Liver (tissue), 8 donors: ENCODE measurements at regions not wholly inside any gene's neighbourhood (a gene's known extent, or its start where the extent isn't known, plus 50 kb on each side); places are given as distances from the start of the nearest gene placed in this dataset.

Experiments
- DNase-seq: peaks from one replicate; pipeline ENCODE4 v3.0.0-alpha.2; 2017; ENCODE audit warnings: low spot score
- H3K27ac ChIP-seq, 2 donors: one replicate each; pipeline ENCODE4 v1.7.0; 2013; ENCODE audit warnings: inconsistent platforms in 2 of 2, low read length in 2 of 2, control low read depth in 1 of 2, low read depth in 1 of 2, mild to moderate bottlenecking in 1 of 2
- H3K27me3 ChIP-seq, 4 donors: one replicate each; pipeline versions ENCODE4 v1.6.1 to v1.7.0; 2013; ENCODE audit warnings: low read length in 3 of 4, inconsistent platforms in 1 of 4, mild to moderate bottlenecking in 1 of 4, moderate library complexity in 1 of 4; ENCODE audit not compliant: control insufficient read depth in 4 of 4, insufficient read depth in 4 of 4
- H3K36me3 ChIP-seq, 4 donors: one replicate each; pipeline versions ENCODE4 v1.6.1 to v1.7.0; 2013; ENCODE audit warnings: low read length in 3 of 4, mild to moderate bottlenecking in 3 of 4, low read depth in 1 of 4, moderate library complexity in 1 of 4; ENCODE audit not compliant: control insufficient read depth in 4 of 4, insufficient read depth in 3 of 4
- H3K4me1 ChIP-seq, 4 donors: one replicate each; pipeline versions ENCODE4 v1.6.1 to v1.7.0; 2013; ENCODE audit warnings: low read length in 3 of 4, mild to moderate bottlenecking in 3 of 4, moderate library complexity in 1 of 4; ENCODE audit not compliant: control insufficient read depth in 4 of 4, insufficient read depth in 4 of 4
- H3K4me3 ChIP-seq, 3 donors: one replicate each; pipeline versions ENCODE4 v1.6.1 to v1.7.0; 2013; ENCODE audit warnings: low read length in 3 of 3, control low read depth in 1 of 3, low read depth in 1 of 3, mild to moderate bottlenecking in 1 of 3
- H3K9ac ChIP-seq, 2 donors: one replicate each; pipeline ENCODE4 v1.7.0; 2013; ENCODE audit warnings: low read length in 2 of 2, mild to moderate bottlenecking in 2 of 2, moderate library complexity in 2 of 2, control low read depth in 1 of 2, low read depth in 1 of 2
- H3K9me3 ChIP-seq, 4 donors: one replicate each; pipeline versions ENCODE4 v1.6.1 to v1.7.0; 2013; ENCODE audit warnings: low read length in 3 of 4; ENCODE audit not compliant: control insufficient read depth in 4 of 4
- ATF3 ChIP-seq: IDR thresholded peaks from 2 replicates; pipeline ENCODE4 v1.6.1; 2016; ENCODE audit warnings: antibody characterized with exemption
- CTCF ChIP-seq: fragments of 150-350 bp; IDR thresholded peaks from 2 replicates; pipeline ENCODE4 v1.5.1; 2017; ENCODE audit warnings: improper control_type of control experiment, low read depth, low read length; ENCODE audit not compliant: missing input control
- EGR1 ChIP-seq, 2 donors: IDR thresholded peaks; 2 replicates each; pipeline ENCODE4 v1.6.1; 2016 to 2018; ENCODE audit warnings: antibody characterized with exemption in 2 of 2, low read depth in 2 of 2
- FOXA1 ChIP-seq: IDR thresholded peaks from 2 replicates; pipeline ENCODE4 v1.6.1; 2016; ENCODE audit warnings: antibody characterized with exemption
- FOXA2 ChIP-seq: IDR thresholded peaks from 2 replicates; pipeline ENCODE4 v1.6.1; 2016; ENCODE audit warnings: antibody characterized with exemption
- GABPA ChIP-seq, 2 donors: IDR thresholded peaks in 1 of 2; conservative IDR thresholded peaks in 1 of 2; 2 replicates each; pipeline ENCODE4 v1.6.1; 2016; ENCODE audit warnings: antibody characterized with exemption in 2 of 2, mild to moderate bottlenecking in 1 of 2, moderate library complexity in 1 of 2
- HNF4A ChIP-seq, 2 donors: conservative IDR thresholded peaks; 2 replicates each; pipeline ENCODE4 v1.6.1; 2016; ENCODE audit warnings: antibody characterized with exemption in 2 of 2, mild to moderate bottlenecking in 2 of 2
- HNF4G ChIP-seq: IDR thresholded peaks from 2 replicates; pipeline ENCODE4 v1.6.1; 2016; ENCODE audit warnings: antibody characterized with exemption
- JUND ChIP-seq, 2 donors: IDR thresholded peaks; 2 replicates each; pipeline ENCODE4 v1.6.1; 2016; ENCODE audit warnings: antibody characterized with exemption in 2 of 2
- MAX ChIP-seq: IDR thresholded peaks from 2 replicates; pipeline ENCODE4 v1.6.1; 2016; ENCODE audit warnings: antibody characterized with exemption
- NR2F2 ChIP-seq: IDR thresholded peaks from 2 replicates; pipeline ENCODE4 v1.6.1; 2016; ENCODE audit warnings: antibody characterized with exemption
- RAD21 ChIP-seq, 2 donors: IDR thresholded peaks; 2 replicates each; pipeline ENCODE4 v1.6.1; 2016; ENCODE audit warnings: antibody characterized with exemption in 2 of 2, mild to moderate bottlenecking in 2 of 2
- REST ChIP-seq: IDR thresholded peaks from 2 replicates; pipeline ENCODE4 v1.6.1; 2016; ENCODE audit warnings: antibody characterized with exemption, mild to moderate bottlenecking
- RXRA ChIP-seq, 2 donors: IDR thresholded peaks; 2 replicates each; pipeline ENCODE4 v1.6.1; 2017 to 2018; ENCODE audit warnings: antibody characterized with exemption in 2 of 2, mild to moderate bottlenecking in 1 of 2
- SP1 ChIP-seq: IDR thresholded peaks from 2 replicates; pipeline ENCODE4 v1.6.1; 2018; ENCODE audit warnings: antibody characterized with exemption, mild to moderate bottlenecking
- TAF1 ChIP-seq: conservative IDR thresholded peaks from 2 replicates; pipeline ENCODE4 v1.6.1; 2016; ENCODE audit warnings: antibody characterized with exemption, mild to moderate bottlenecking
- YY1 ChIP-seq: IDR thresholded peaks from 2 replicates; pipeline ENCODE4 v1.6.1; 2016; ENCODE audit warnings: antibody characterized with exemption, mild to moderate bottlenecking
- WGBS: extraction: QIAGEN DNeasy Blood & Tissue Kit; methylation state at CpG from one replicate; pipeline ENCODE4 v1.1.7; 2013; 5-methylcytosine and 5-hydroxymethylcytosine counted together
- TF ChIP-seq, protein P1 (sequence below): IDR thresholded peaks from 2 replicates; pipeline ENCODE4 v1.6.1; 2016; ENCODE audit warnings: antibody characterized with exemption
- donor health status: healthy.
- donor health status: healthy.
- donor health status: healthy.
- donor health status: healthy.
- donor health status: healthy.

DNA sequence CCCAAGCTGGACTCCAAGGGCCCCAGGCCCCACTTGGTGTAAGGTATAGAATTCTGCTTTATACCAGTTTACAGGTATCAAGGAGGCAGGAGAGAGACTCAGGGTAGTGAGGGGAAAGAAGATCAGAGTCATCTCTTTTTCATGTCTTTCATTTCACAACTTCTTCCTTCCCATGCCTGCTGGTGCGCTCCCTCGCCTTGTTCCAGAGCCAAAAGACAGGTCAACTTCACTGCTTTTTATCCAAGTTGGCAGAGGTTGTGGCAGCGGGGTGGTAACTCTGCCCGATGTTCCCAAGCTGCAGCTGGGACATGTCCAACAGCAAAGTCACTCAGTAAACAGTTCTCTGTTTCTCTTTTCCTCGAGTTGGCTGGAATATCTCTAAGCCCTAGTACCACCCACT, 86.3 kb upstream of the TCF12 start:
- 20% methylated on average over 5 of the region's 5 CpGs for WGBS
- TF ChIP-seq ATF3 (no peak), HNF4A (conservative IDR thresholded peaks at IDR 0.05) (peak; percentile 65 to 78), JUND (IDR thresholded peaks at IDR 0.05) (peak; percentile 76 to 79), RAD21 (IDR thresholded peaks at IDR 0.05) (peak; percentile 42 to 64), MAX (peak; percentile 74), CTCF (no peak), HNF4G (no peak), REST (peak; percentile 55), RXRA (IDR thresholded peaks at IDR 0.05) (peak; percentile 76 to 84), NR2F2 (peak; percentile 30), FOXA2 (peak; percentile 79), FOXA1 (peak; percentile 83), GABPA (IDR thresholded peaks at IDR 0.05 in 1 of 2, conservative IDR thresholded peaks at IDR 0.05 in 1 of 2) (no peak), YY1 (peak; percentile 84), SP1 (peak; percentile 72), TAF1 (no peak), EGR1 (IDR thresholded peaks at IDR 0.05; ENCODE audit: low read depth in 2 of 2) (peak in 1 of 2 donors; percentile 68)
- TF ChIP-seq, protein P1, sequence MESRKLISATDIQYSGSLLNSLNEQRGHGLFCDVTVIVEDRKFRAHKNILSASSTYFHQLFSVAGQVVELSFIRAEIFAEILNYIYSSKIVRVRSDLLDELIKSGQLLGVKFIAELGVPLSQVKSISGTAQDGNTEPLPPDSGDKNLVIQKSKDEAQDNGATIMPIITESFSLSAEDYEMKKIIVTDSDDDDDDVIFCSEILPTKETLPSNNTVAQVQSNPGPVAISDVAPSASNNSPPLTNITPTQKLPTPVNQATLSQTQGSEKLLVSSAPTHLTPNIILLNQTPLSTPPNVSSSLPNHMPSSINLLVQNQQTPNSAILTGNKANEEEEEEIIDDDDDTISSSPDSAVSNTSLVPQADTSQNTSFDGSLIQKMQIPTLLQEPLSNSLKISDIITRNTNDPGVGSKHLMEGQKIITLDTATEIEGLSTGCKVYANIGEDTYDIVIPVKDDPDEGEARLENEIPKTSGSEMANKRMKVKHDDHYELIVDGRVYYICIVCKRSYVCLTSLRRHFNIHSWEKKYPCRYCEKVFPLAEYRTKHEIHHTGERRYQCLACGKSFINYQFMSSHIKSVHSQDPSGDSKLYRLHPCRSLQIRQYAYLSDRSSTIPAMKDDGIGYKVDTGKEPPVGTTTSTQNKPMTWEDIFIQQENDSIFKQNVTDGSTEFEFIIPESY = peak; percentile 84
- Histone ChIP-seq H3K4me1 (peaks cover 6 to 21% (median 13%) of the 10 kb centered on the region in 4 donors), H3K27me3 (no peaks in the 10 kb centered on the region), H3K27ac (peak overlapping the region; percentile 36 to 48), H3K4me3 (no peak overlapping the region), H3K9ac (no peak overlapping the region), H3K9me3 (no peaks in the 10 kb centered on the region), H3K36me3 (no peaks in the 10 kb centered on the region)
- DNase-seq = no peak
